ENCODE measurements at regions not wholly inside any gene's neighbourhood (a gene's known extent, or its start where the extent isn't known, plus 50 kb on each side); places are given as distances from the start of the nearest gene placed in this dataset.

DNA sequence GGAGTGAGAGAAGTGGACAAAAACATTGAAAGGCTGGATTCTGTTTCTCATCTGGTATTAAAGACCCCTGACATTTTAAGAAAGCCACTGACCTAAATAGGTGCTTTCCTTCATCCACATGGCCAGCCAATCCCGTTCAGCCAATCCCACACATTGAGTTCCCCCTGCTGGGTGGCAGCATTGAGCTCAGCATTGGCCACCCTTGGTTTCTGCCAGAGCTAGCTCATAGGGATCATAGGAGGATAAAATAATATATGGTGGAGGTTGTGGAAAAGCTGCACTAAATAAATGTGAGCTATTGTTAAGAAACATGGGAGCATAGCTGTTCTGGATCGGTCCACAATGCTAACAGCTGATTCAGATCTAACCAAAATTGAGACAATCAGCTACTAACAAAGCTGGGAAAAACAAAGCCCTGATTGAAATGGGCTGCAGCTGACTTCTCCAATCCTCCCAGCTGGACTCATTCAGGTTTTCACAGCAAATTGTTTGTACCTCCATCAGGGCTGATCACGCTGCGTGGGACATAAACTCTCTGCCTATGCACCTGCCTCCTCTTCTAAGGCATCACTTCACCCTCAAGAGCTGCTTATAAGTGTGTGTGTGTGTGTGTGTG is 256.5 kb downstream of the EMP1 start:
- TF ChIP-seq, protein P1, sequence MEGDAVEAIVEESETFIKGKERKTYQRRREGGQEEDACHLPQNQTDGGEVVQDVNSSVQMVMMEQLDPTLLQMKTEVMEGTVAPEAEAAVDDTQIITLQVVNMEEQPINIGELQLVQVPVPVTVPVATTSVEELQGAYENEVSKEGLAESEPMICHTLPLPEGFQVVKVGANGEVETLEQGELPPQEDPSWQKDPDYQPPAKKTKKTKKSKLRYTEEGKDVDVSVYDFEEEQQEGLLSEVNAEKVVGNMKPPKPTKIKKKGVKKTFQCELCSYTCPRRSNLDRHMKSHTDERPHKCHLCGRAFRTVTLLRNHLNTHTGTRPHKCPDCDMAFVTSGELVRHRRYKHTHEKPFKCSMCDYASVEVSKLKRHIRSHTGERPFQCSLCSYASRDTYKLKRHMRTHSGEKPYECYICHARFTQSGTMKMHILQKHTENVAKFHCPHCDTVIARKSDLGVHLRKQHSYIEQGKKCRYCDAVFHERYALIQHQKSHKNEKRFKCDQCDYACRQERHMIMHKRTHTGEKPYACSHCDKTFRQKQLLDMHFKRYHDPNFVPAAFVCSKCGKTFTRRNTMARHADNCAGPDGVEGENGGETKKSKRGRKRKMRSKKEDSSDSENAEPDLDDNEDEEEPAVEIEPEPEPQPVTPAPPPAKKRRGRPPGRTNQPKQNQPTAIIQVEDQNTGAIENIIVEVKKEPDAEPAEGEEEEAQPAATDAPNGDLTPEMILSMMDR (IDR thresholded peaks at IDR 0.05; ENCODE audit: control extremely low read depth, extremely low read depth), result no peak
- no peaks in the 10 kb centered on the region for H3K36me3 ChIP-seq (ENCODE audit: control insufficient read depth in 4 of 4, insufficient read depth in 4 of 4, low read length in 4 of 4)
- no peak overlapping the region for H3K9ac ChIP-seq (ENCODE audit: insufficient read depth in 1 of 2, low read length in 2 of 2)
- no peaks in the 10 kb centered on the region for H3K9me3 ChIP-seq (ENCODE audit: control insufficient read depth in 4 of 4, insufficient read depth in 3 of 4, low read length in 3 of 4)
- no peak for DNase-seq
- WGBS, 2 donors, result 87% methylated on average over 4 of the region's 4 CpGs
- no peak overlapping the region for H3K27ac ChIP-seq (ENCODE audit: low read depth in 1 of 2, low read length in 1 of 2)
- no peaks in the 10 kb centered on the region for H3K27me3 ChIP-seq (ENCODE audit: control insufficient read depth in 3 of 3, insufficient read depth in 3 of 3, low read length in 2 of 3)
- H3K4me3 ChIP-seq, result no peak overlapping the region
- no peak for ATAC-seq (ENCODE audit: insufficient read depth, low FRiP score)
- H3K4me1 ChIP-seq (ENCODE audit: control insufficient read depth in 5 of 5, insufficient read depth in 5 of 5, low read length in 5 of 5), result no peaks in the 10 kb centered on the region

DNA sequence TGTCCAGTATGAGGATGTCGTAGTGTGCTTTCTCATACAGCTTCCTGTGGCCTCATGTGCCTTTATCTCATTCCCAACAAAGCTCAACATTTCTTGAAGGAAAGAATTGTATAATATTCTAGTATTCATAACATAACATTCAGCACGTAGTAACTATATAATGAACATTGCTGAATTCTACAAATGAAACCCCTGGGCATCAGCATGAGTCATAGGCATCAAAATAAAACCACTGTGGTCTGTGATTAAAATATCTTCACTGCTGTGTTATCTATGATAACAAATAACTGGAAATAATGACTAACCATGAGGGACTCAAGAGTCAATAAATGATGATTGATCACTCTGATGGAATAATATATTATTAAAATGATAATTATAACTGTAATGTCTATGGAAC is 255.2 kb downstream of the EMP1 start:
- WGBS, 2 donors, result 76 to 81% methylated on average over 2 of the region's 2 CpGs
- Histone ChIP-seq H3K36me3 (ENCODE audit: control insufficient read depth in 4 of 4, insufficient read depth in 4 of 4, low read length in 4 of 4) (no peaks in the 10 kb centered on the region), H3K27ac (ENCODE audit: low read depth in 1 of 2, low read length in 1 of 2) (no peak overlapping the region), H3K9ac (ENCODE audit: insufficient read depth in 1 of 2, low read length in 2 of 2) (no peak overlapping the region), H3K4me3 (no peak overlapping the region), H3K9me3 (ENCODE audit: control insufficient read depth in 4 of 4, insufficient read depth in 3 of 4, low read length in 3 of 4) (no peaks in the 10 kb centered on the region), H3K27me3 (ENCODE audit: control insufficient read depth in 3 of 3, insufficient read depth in 3 of 3, low read length in 2 of 3) (no peaks in the 10 kb centered on the region), H3K4me1 (ENCODE audit: control insufficient read depth in 5 of 5, insufficient read depth in 5 of 5, low read length in 5 of 5) (no peaks in the 10 kb centered on the region)
- no peak for ATAC-seq (ENCODE audit: insufficient read depth, low FRiP score)
- no peak for DNase-seq
- TF ChIP-seq, protein P1 (IDR thresholded peaks at IDR 0.05; ENCODE audit: control extremely low read depth, extremely low read depth), result no peak

DNA sequence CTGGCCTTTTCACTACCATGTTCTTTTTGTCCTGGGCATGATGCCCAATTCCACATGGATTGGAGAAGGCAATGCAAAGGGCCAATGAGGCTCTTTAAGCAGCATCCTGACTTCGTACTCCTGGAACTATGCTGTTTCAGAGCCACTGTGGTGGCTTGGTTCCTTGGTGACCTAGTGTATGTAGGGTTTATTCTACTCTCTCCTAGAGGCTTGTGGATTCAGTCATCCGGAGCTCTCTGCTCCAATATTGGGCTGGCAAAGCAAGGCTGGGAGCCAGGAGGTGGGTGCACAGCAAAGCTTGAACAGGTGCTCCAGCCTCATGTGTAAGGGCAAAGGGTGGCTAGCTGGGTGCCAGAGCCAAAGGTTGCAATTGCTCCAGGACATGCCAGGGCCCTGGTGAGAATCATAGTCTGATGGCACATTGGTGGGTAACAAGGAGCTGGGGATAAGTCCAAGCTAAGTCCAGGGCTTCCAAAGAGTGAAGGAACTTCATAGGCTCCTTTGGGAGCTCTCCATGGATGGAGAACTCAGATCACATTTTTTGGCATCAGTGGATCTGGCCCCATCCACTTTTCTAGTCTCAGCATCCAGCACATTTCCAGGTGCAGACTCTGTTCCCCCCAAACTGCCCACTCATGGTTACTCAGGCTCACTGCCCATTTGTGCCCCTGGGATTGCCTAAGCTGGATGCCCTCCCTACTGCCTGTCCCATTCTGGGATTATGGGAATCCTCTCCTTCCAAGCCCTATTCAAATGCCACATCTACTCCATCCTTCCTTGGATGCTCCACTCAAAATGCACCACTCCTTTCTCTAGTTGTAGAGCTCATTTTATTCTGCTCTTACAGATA is 253.9 kb downstream of the EMP1 start:
- Histone ChIP-seq H3K36me3 (ENCODE audit: control insufficient read depth in 4 of 4, insufficient read depth in 4 of 4, low read length in 4 of 4) (no peaks in the 10 kb centered on the region), H3K9ac (ENCODE audit: insufficient read depth in 1 of 2, low read length in 2 of 2) (no peak overlapping the region), H3K4me3 (no peak overlapping the region), H3K4me1 (ENCODE audit: control insufficient read depth in 5 of 5, insufficient read depth in 5 of 5, low read length in 5 of 5) (no peaks in the 10 kb centered on the region), H3K27me3 (ENCODE audit: control insufficient read depth in 3 of 3, insufficient read depth in 3 of 3, low read length in 2 of 3) (no peaks in the 10 kb centered on the region), H3K9me3 (ENCODE audit: control insufficient read depth in 4 of 4, insufficient read depth in 3 of 4, low read length in 3 of 4) (no peaks in the 10 kb centered on the region), H3K27ac (ENCODE audit: low read depth in 1 of 2, low read length in 1 of 2) (no peak overlapping the region)
- DNase-seq, result no peak
- TF ChIP-seq, protein P1 (IDR thresholded peaks at IDR 0.05; ENCODE audit: control extremely low read depth, extremely low read depth), result no peak
- 92 to 93% methylated on average over 2 of the region's 2 CpGs for WGBS, 2 donors
- ATAC-seq (ENCODE audit: insufficient read depth, low FRiP score), result no peak
